ENCODE measurements at regions not wholly inside any gene's neighbourhood (a gene's known extent, or its start where the extent isn't known, plus 50 kb on each side); places are given as distances from the start of the nearest gene placed in this dataset.

GRCh38 chrX:1914606-1915365 is 299.9 kb downstream of the ASMT start:
- TF ChIP-seq CTCF (IDR thresholded peaks at IDR 0.05 in 8 of 11, conservative IDR thresholded peaks at IDR 0.05 in 3 of 11), result no peak
- TF ChIP-seq POLR2A (IDR thresholded peaks at IDR 0.05), result no peak
- TF ChIP-seq POLR2AphosphoS5 (IDR thresholded peaks at IDR 0.05), result no peak

All from spleen (tissue), 7 donors.